ENCODE measurements at regions not wholly inside any gene's neighbourhood (a gene's known extent, or its start where the extent isn't known, plus 50 kb on each side); places are given as distances from the start of the nearest gene placed in this dataset.

- no peak for DNase-seq (ENCODE audit: low read depth)
Measured at GRCh38 chr3:55175423-55175822, 247.6 kb upstream of the LRTM1 start.

GRCh38 chr3:55174747-55175146 lies 246.9 kb upstream of the LRTM1 start:
- DNase-seq (ENCODE audit: low read depth) = no peak

GRCh38 chr3:55173504-55173903 lies 245.6 kb upstream of the LRTM1 start:
- DNase-seq (ENCODE audit: low read depth) = no peak

GRCh38 chr3:55172913-55173312 lies 245.1 kb upstream of the LRTM1 start:
- no peak for DNase-seq (ENCODE audit: low read depth)

GRCh38 chr3:55170444-55170843 lies 242.6 kb upstream of the LRTM1 start:
- DNase-seq (ENCODE audit: low read depth) = no peak

- DNase-seq (ENCODE audit: low read depth) = peak; percentile 99
Measured at GRCh38 chr3:55169608-55170072, 241.8 kb upstream of the LRTM1 start.

GRCh38 chr3:55169161-55169560 lies 241.3 kb upstream of the LRTM1 start:
- no peak for DNase-seq (ENCODE audit: low read depth)

GRCh38 chr3:55167586-55168317 lies 239.9 kb upstream of the LRTM1 start:
- no peak for DNase-seq (ENCODE audit: low read depth)

GRCh38 chr3:55166576-55167555 lies 239.0 kb upstream of the LRTM1 start:
- DNase-seq (ENCODE audit: low read depth) = no peak

- no peak for DNase-seq (ENCODE audit: low read depth)
Measured at GRCh38 chr3:55165704-55166405, 238.0 kb upstream of the LRTM1 start.

GRCh38 chr3:55165278-55165677 lies 237.4 kb upstream of the LRTM1 start:
- no peak for DNase-seq (ENCODE audit: low read depth)

GRCh38 chr3:55164876-55165275 lies 237.0 kb upstream of the LRTM1 start:
- DNase-seq (ENCODE audit: low read depth) = no peak

GRCh38 chr3:55164191-55164590 lies 236.3 kb upstream of the LRTM1 start:
- DNase-seq (ENCODE audit: low read depth) = no peak

GRCh38 chr3:55163421-55163820 lies 235.6 kb upstream of the LRTM1 start:
- no peak for DNase-seq (ENCODE audit: low read depth)

GRCh38 chr3:55162031-55162795 lies 234.4 kb upstream of the LRTM1 start:
- DNase-seq (ENCODE audit: low read depth) = peak; percentile 83

- no peak for DNase-seq (ENCODE audit: low read depth)
Measured at GRCh38 chr3:55161231-55161630, 233.4 kb upstream of the LRTM1 start.

GRCh38 chr3:55160241-55160983 lies 232.6 kb upstream of the LRTM1 start:
- DNase-seq (ENCODE audit: low read depth) = peak; percentile 100

GRCh38 chr3:55159711-55160110 lies 231.9 kb upstream of the LRTM1 start:
- DNase-seq (ENCODE audit: low read depth) = no peak

GRCh38 chr3:55159016-55159415 lies 231.2 kb upstream of the LRTM1 start:
- DNase-seq (ENCODE audit: low read depth) = no peak

GRCh38 chr3:55158345-55158744 lies 230.5 kb upstream of the LRTM1 start:
- DNase-seq (ENCODE audit: low read depth) = no peak

- no peak for DNase-seq (ENCODE audit: low read depth)
Measured at GRCh38 chr3:55157731-55158130, 229.9 kb upstream of the LRTM1 start.
